HG03025 (cell line): ENCODE measurements at regions not wholly inside any gene's neighbourhood (a gene's known extent, or its start where the extent isn't known, plus 50 kb on each side); places are given as distances from the start of the nearest gene placed in this dataset.
"Not testable (repeated sequence)": the region's sequence is repeated elsewhere in the genome, so short reads cannot be mapped to it uniquely, and the experiment has no call there.

Experiments used
- ATAC-seq: cut with Tn5 transposase; IDR thresholded peaks from one replicate; pipeline ENCODE4 v1.9.1; 2021; ENCODE audit warnings: mild to moderate bottlenecking, moderate library complexity; ENCODE audit not compliant: unreplicated experiment, low FRiP score

DNA sequence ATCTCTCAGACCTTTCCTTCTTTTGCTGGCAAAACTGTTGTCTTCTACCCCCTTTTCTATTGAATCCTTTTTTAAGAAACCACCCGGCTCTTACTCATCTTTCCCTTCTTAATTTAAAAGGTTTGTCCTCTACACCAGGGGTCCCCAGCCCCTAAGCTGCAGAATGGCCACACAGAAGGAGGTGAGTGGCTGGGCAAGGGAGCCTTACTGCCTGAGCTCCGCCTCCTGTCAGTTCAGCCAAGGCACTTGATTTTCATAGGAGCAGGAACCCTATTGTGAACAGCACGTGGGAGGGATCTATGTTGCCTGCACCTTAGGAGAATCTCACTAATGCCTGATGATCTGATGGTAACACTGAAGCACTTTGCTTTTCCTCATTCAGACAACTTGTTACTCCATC is 726.3 kb upstream of the INTU start:
- no peak for ATAC-seq

DNA sequence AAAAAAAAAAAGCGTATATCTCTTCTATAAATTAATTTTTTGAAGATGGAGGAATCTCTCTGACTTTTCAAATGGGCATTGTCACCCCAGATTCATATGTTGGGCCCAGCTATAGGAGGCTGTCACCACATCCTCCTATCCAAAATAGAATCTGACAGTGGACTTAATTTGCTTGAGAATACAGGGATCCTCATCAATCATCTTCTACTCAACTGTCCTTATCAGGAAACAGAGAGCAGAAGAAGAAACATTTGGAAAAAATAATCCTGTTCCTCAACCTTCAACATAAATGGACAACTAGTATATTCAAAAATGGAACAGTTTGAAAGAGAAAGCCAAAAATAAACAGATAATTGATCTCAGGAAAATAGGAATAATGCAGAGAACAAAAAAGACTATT is 725.4 kb upstream of the INTU start:
- no peak for ATAC-seq

DNA sequence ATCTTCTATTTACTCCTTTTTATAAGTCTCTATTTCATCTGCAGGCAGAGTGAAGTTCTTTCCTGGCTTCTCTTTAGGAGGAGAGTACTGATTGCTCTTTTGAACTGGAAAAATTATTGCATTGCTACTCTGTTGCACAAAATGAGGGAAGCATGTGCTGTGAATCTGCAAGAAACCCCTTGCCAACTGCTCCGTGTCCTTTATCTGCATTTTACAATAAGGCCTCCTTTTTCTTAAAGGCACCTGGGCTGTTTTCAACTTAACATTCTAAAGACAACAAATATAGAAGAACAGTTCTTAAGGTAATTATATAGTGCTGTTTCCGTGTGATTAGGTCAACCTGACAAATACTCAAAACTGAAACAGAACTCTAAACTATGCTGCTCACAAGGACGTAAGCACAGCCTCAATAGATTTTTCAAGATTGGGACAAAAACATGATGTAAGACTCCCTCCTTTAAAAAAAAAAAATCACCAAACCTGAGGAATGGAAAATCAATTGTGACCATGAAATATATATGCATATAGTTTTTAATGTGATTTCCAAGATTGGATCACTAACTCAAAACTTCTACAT is 716.6 kb upstream of the INTU start:
- ATAC-seq = no peak

- no peak for ATAC-seq
These were observed 716.1 kb upstream of the INTU start for GRCh38 chr4:126916626-126917140.

GRCh38 chr4:126922328-126922938 is 710.3 kb upstream of the INTU start:
- not testable (repeated sequence) for ATAC-seq

- no peak for ATAC-seq
These were observed 708.5 kb upstream of the INTU start for GRCh38 chr4:126924237-126924636.

GRCh38 chr4:126930059-126930458 is 702.7 kb upstream of the INTU start:
- not testable (repeated sequence) for ATAC-seq

DNA sequence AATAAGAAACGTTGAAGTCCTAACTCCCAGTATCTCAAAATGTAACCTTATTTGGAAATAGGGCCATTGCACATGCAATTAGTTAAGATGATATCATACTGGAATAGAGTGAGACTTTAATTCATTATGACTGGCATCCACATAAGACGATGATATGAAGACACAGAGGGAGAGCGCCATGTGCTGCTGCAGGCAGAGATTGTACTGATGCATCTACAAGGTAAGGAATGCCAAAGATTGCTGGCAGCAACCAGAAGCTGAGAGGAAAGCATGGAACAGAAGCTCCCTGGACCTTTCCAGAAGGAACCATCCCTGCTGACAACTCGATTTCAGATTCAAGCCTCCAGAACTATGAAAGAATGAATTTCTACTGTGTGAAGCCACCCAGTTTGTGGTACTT is 697.0 kb upstream of the INTU start:
- ATAC-seq = no peak

- ATAC-seq = no peak
These were observed 695.4 kb upstream of the INTU start for GRCh38 chr4:126937342-126937741.

- ATAC-seq = no peak
These were observed 694.8 kb upstream of the INTU start for GRCh38 chr4:126937846-126938422.

GRCh38 chr4:126939401-126939800 is 693.4 kb upstream of the INTU start:
- ATAC-seq = no peak

GRCh38 chr4:126947536-126947935 is 685.2 kb upstream of the INTU start:
- ATAC-seq = no peak

DNA sequence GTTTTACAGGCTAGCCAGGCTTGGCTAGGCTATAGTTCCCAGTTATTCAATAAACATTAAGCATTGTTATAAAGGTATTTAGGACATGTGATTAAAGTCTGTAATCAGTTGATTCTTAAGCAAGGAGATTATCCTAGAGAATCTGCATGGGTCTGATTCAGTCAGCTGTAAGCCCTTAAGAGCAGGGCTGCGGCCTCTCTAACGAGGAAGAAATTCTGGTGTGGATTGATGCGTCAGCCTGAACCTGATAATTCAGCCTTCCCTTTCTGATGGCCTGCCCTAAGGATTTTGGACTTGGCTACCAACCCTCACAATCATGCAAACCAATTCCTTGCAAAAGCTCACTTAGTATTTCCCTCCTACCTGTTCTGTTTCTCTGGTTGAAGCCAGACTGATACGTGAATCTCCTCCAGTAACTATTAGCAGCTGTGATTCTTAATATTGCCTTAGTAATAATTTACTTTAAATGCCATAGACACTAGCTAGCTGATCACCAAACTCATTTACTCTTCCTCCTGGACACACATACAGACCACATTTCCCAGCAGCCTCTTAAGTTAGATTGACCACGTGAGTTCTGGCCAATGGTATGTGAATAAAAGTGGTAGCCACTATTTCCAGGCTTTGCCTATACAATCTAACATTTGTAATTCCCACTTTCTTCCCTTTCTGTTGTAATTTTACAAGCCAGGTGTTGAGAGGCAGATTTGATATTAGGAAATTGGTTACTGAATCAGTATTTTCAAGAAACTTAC is 678.0 kb upstream of the INTU start:
- no peak for ATAC-seq

DNA sequence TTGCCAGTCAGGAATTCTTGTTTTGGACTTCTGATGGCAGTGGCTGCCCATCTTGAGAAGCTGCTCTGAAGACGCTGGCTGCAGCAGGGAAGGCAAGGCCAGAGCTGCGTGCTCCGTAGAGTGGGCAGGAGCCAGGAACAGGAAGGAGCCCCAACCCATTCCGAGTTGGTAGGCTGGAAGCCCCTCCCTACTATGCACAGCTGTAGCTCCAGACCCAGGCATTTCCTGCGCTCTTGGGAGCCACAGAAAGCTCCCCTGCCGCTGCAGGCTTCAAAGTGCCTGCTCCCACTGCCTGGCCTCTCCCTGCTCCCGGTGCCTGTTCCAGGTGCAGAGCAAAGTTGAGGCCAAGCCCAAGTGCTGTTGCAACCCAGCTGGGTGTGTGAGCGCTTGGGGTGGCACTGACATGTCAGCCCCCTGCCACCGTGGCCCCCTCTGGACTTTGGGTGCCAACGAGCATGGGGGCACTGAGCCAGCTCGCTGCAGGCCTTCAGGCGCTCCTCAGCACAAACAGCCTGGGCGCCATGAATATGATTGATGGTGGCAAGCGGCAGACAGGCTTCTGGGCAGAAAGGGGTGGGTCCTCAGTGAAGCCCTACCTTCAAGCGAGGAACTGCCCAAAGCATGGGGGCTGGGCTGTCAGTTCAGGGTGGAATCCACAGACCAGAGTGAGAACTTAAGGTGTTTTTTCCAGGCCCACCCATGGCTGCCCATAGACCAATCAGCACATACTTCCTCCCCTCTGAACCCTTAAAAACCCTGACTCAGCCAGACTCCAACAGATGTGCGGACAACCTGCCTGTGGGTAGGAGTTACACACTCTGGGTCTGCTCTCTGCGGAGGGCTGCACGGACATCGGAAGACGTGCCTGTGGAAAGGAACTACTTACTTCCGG is 677.2 kb upstream of the INTU start:
- no peak for ATAC-seq

DNA sequence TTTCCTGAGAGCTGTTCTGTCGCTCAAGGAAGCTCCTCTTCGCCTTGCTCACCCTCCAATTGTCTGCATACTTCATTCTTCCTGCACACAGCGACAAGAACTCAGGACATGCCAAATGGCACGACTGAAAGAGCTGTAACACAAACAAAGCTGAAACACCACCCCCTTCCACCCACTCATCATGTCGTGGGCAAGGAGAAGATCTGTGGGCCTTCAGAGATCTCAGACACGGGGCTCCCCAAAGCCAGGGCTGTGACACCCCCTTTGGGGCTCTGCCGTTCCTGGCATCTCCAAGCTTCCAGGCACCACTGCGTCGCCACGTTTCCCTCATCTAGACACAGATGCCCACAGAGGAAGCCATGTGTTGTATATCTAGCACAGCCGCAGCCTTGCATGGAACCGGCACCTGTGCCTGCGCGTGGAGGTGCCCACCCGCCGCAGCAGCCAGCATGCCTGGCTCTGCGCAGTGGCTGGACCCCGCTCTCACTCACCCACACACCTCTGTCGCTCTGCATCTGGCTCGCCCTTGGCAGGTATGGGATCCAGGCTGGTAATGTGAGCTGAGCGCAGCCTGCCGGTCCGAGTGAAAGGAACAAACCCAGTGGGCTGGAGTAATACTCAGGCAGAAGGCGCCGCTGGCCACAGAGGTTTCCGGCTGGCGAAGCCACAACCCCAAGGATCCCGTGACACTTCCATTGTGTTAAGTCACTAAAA is 676.4 kb upstream of the INTU start:
- no peak for ATAC-seq

GRCh38 chr4:126957556-126957955 is 675.2 kb upstream of the INTU start:
- no peak for ATAC-seq

- no peak for ATAC-seq
These were observed 674.8 kb upstream of the INTU start for GRCh38 chr4:126957987-126958386.

DNA sequence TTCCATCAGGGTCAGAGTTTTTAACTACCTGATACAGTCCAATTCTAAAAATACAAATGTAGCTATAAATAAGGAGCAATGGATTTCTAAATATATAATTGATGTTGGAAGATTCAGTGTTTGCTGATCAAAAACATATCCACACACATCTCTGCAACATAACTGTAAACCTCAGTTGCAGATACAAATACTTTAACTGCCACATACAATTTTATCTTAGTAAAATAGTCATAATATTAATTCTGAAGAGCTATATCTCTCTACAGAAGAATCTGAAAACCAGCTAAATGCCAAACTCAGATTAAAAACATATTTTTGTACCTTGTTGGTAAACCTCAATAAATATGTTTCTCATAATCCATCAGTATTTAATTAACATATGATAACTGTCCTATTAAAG is 674.3 kb upstream of the INTU start:
- no peak for ATAC-seq

DNA sequence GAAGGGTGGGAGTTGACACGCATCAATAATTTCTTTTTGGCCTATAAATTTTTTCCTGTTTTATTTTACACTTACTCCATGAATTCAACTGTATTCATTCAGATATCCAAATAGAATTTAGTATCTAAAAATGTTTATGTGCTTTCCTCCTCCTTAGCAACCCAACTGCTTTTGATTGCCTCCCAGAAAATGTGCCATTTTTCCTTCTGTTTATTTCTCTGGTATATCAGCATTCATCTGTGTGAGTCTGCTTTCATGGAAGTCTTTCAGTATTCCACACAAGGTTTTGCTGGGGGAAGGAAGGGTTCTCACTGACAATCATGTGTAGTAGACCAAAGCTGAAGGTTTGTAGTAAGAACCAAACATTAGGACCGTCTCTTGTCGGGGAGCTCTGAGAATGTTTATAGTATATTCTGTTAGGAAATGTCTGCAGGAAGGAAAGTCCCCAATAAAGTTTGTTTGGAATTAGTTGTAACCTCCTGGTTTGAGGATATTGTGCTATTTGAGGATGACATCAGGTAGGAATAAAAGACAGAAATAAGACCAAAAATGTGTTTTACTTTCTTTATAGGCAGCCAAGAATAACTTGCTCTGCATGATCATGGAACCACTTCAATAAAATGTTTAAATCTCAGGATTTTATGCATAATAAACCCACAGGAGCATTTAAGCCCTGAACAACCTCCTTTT is 673.6 kb upstream of the INTU start:
- no peak for ATAC-seq
